HL-60/S4 treated with retinoic acid at 250 ng/mL for 4 days and 3 days (cell line): ENCODE measurements at regions not wholly inside any gene's neighbourhood (a gene's known extent, or its start where the extent isn't known, plus 50 kb on each side); places are given as distances from the start of the nearest gene placed in this dataset.

Source experiments
- in situ Hi-C: fragments of 300-500 bp; cut with MboI; formaldehyde crosslinking; loops from 2 replicates; pipeline ENCODE4 v1.7.0; 2022; ENCODE audit warnings: low sequenced_read_pairs

GRCh38 chr5:38104497-38105230 is 153.7 kb upstream of the EGFLAM start:
- in situ Hi-C loops, result no loop called here

GRCh38 chr5:38101897-38102296 is 156.5 kb upstream of the EGFLAM start:
- in situ Hi-C loops, result no loop called here

GRCh38 chr5:38099205-38100168 is 158.9 kb upstream of the EGFLAM start:
- in situ Hi-C loops, result no loop called here

GRCh38 chr5:38094889-38095288 is 163.5 kb upstream of the EGFLAM start:
- in situ Hi-C loops, result no loop called here

GRCh38 chr5:38093855-38094254 is 164.5 kb upstream of the EGFLAM start:
- in situ Hi-C loops, result no loop called here

- in situ Hi-C loops, result no loop called here
Measured at GRCh38 chr5:38086777-38087176, 171.6 kb upstream of the EGFLAM start.

GRCh38 chr5:38079620-38080402 is 178.5 kb upstream of the EGFLAM start:
- in situ Hi-C loops, result no loop called here

GRCh38 chr5:38078161-38078560 is 180.2 kb upstream of the EGFLAM start:
- in situ Hi-C loops, result no loop called here

GRCh38 chr5:38077652-38078051 is 180.7 kb upstream of the EGFLAM start:
- in situ Hi-C loops, result no loop called here

GRCh38 chr5:38071831-38072694 is 186.3 kb upstream of the EGFLAM start:
- in situ Hi-C loops, result no loop called here

- in situ Hi-C loops, result no loop called here
Measured at GRCh38 chr5:38070304-38070950, 187.9 kb upstream of the EGFLAM start.

- in situ Hi-C loops, result no loop called here
Measured at GRCh38 chr5:38069360-38069759, 189.0 kb upstream of the EGFLAM start.

- in situ Hi-C loops, result no loop called here
Measured at GRCh38 chr5:38060354-38060753, 198.0 kb upstream of the EGFLAM start.

GRCh38 chr5:38059876-38060275 is 198.5 kb upstream of the EGFLAM start:
- in situ Hi-C loops, result no loop called here

- in situ Hi-C loops, result no loop called here
Measured at GRCh38 chr5:38051711-38052511, 206.4 kb upstream of the EGFLAM start.

GRCh38 chr5:38048400-38048799 is 208.6 kb upstream of the GDNF start:
- in situ Hi-C loops, result no loop called here

- in situ Hi-C loops, result no loop called here
Measured at GRCh38 chr5:38046103-38046502, 206.3 kb upstream of the GDNF start.

GRCh38 chr5:38045446-38045845 is 205.6 kb upstream of the GDNF start:
- in situ Hi-C loops, result no loop called here

GRCh38 chr5:38039826-38040225 is 200.0 kb upstream of the GDNF start:
- in situ Hi-C loops, result no loop called here
